Fibroblast of the conjunctiva (primary cell): ENCODE measurements at regions not wholly inside any gene's neighbourhood (a gene's known extent, or its start where the extent isn't known, plus 50 kb on each side); places are given as distances from the start of the nearest gene placed in this dataset.
"Not testable (repeated sequence)": the region's sequence is repeated elsewhere in the genome, so short reads cannot be mapped to it uniquely, and the experiment has no call there.

ENCODE experiments used
- DNase-seq: peaks from one replicate; pipeline ENCODE4 v3.0.0-alpha.2; 2010; ENCODE audit warnings: low read depth

DNA sequence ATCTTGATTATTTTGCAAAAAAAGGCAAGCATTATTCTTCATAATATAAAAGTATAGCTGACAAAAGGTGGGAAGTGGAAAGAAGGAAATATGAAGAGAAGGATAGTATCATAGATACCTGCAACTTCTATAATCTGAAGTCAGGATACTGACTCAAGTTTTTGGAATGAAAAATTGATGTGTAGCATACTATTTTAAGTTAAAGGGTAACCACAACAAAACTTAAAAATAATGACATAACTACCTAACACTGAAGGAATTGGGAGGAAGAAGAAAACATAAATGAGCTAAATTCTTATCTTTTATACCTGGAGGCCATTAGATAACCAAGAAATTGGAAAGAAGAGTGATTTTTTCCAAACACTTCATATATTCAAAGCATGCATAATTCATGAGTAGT is 51.8 kb upstream of the TLE1 start:
- no peak for DNase-seq

DNA sequence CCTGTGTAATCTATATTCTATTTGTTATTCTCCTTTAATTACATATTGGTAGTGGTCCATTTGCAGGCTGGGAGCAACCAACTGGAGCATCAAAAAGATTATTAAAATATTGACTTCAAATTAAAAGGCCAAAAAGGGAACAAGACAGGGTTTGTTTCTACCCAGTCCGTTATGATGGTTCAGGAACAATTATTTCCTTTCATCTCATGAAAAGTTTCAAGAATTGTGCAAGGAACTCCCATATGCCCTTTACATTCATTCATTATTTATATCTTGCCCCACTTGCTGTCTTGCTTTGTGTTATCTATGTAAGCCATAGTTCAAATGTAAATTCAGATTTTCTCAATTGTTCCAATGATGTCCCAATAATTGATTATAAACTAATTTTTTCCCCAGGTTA is 58.7 kb upstream of the TLE1 start:
- no peak for DNase-seq

DNA sequence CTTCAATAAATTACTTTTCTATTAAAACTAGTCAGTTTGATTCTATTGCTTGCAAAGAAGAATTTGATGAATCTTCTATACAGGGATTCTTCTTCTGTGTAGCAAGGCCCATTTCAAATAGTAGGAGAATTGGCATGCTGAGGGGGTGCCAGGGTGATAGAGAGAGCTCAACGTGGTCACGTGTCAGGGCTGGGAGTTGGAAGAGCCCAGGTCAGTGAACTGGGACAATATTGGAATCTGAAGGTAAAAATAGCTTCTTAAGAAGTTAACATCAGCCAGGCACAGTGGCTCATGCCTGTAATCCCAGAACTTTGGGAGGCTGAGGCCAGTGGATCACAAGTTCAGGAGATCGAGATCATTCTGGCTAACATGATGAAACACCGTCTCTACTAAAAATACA is 64.1 kb upstream of the TLE1 start:
- DNase-seq = no peak

GRCh38 chr9:81754245-81754644 is 64.9 kb upstream of the TLE1 start:
- DNase-seq = no peak

DNA sequence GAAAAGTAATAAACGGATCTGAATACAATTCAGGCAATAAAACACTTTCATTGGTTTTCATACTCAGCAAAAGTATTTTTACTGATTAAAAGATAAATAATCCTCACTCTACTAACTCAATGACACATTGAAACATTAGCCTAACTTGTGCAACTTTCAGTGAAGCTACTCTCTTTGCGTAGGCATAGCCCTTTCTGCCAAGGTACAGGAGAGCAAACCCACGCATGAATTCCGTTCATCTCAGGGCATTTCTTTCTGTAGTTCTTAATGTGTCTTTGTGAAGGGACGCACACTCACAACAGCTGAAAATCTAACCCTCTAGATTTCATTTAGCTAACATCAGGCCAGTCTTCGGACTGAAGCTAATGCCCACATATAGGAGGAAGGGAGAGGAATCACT is 66.4 kb upstream of the TLE1 start:
- DNase-seq = no peak

DNA sequence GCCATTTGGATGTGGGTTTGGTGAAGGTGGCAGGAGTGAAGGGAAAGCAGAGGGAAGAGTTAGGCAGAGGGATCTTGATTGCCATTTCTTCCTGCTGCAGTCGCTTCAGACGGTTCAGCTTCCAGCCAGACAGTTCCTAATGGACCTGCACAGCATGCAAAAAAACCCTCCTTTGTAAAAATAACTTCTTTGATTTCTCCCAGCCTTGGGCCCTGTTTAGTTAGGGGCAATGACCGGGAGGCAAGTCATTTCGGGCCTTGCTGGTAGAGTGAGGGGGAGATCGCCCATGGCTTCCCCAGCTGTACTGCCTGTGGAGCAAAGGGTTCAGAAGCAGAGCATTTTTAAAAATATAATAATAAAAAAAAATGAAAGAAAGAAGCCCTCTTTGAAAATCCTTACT is 67.2 kb upstream of the TLE1 start:
- DNase-seq = no peak

DNA sequence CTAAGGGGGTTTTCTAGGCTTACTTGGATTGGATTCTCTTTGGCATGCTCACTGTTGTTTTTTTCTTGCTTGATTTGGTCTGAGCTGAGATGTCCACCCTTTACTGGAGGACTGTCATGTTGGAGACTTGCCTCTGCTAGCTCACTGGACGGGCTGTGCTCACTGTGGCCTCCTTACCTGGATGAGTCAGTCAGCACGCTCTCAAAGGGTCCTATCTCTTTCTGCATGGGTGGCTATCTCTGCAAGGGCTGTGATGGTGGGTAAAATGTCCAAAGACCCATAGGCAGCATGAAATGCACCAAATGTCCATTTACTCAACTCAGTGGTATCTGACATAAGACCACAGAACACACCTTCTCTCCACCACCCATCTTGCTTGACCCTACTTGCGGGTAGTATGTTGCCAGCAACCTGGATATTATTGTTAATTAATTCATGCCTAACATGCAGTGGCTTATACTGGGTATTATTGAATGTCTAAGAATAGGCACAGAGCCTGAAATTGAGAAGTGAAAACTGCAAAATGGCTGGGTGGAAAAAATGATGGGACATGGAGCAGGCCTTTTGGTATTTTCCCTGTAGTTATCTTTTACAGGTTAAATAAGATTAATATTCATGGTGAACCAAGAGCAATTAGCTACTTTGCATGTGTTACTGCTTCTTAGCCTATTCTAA is 68.9 kb upstream of the TLE1 start:
- no peak for DNase-seq

- DNase-seq = peak; percentile 70
These were observed 70.4 kb upstream of the TLE1 start for GRCh38 chr9:81759680-81760215.

DNA sequence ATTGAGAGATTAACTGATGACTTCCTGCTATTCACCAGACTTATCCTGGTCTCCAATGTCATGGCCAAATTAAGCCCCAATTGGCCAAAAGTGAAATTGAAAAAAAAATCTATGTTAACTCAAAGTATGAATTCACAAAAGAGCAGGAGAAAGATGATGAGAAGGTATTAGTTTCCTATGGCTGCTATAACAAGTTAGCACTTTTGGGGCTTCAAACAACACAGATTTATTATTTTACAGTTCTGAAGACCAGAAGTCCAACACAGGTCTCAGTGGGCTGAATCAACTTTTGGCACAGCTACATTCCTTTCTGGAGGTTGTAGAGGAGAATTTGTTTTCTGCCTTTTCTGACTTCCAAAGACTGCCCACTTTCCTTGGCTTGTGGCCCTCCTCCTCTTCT is 78.6 kb upstream of the TLE1 start:
- no peak for DNase-seq

- no peak for DNase-seq
These were observed 82.2 kb upstream of the TLE1 start for GRCh38 chr9:81771571-81771970.

DNA sequence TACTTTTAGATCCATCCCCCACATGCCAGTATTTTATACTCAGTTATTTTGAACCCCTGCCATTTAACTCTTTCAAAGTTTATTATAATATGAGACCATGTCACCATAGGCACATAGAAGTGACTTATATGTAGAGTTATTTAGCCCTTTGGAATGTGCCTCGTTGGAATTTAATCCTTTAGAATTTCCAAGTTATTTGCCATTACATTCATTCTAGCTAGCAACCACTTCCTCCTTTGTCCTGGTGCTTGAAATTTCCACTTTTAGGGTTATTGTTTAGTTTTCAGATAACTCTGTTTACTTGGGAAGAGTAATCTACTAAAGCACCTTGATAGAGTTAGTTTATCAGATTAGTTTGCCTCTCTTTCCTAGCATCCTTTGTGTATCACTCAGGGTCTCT is 82.8 kb upstream of the TLE1 start:
- DNase-seq = no peak

DNA sequence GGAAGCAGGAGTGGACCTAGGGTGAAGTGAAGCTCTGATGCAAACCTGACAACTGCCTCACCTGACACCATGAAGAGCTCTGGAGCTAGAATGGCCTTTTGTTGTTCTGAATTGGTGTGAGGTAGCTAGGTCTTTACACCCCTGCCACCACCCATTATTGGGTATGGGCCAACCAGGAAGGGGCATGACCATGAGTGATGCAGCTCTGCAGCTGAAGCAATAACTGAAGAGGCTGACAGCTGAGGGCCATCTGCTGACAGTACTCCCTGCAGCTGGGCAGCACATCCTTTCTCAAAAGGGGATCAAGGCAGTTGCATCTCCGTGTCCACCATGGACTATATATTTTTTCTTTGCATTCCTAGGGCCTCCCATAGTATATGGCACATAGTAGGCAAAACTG is 87.0 kb upstream of the TLE1 start:
- DNase-seq = no peak

GRCh38 chr9:81776834-81777233 is 87.5 kb upstream of the TLE1 start:
- no peak for DNase-seq

DNA sequence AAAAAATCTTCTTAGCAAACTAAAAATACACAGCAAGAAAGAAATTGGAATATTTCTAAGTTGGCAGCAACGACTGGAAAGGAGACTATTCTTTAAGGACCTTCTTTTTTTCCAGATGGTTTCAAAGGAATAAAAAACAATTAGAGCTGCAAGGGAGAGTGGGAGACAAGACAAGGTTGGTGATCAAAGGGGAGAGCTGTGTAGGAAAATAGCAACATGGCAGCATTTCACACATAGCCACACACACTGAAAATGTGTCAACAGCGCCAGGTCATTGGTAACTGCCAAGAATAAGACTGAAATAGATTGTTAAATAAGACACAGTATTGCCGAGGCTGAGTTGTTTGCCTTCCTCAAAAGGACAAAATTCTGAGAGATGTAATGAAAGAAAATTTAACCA is 88.1 kb upstream of the TLE1 start:
- DNase-seq = no peak

- DNase-seq = no peak
These were observed 93.1 kb upstream of the TLE1 start for GRCh38 chr9:81782313-81782995.

DNA sequence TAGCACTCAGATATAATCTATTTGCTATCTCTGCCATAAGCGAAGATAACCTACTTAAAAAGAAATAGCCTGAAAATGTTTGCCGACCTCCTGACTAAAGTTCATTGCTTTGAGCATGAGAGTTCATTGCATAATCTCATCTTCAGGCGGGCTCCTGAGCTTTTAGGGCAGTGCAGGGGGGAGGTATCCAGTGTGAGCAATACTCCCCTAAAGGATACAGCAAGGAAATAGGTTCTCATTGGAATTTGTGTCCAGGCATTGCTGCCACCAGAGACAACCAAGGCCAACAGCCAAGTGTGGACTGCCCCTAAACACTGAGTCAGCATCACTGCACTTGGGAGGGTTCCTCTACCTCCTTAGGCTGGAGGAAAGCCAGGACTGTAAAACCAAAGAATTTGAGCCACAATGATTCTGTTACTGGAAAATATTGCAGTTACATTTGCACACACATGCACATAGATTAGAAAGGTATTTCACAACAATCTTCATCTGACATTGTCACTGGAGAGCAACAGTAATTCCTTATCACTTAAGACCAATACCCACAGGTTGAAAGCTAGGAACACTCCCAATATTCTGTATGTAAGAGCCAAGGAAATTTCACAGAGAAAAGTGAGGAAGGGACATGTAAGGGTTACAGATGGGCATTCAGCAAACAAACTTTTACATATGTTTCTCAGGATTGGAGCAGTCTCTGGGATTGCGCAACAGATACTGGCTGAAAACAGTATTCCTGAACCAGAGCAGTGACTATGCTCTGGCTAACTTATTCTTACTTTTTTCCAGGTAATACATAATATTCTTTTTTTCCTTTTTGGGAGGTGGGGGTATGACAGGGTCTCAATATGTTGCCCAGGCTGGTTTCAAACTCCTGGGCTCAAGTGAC is 98.6 kb upstream of the TLE1 start:
- peak; percentile 79 for DNase-seq

DNA sequence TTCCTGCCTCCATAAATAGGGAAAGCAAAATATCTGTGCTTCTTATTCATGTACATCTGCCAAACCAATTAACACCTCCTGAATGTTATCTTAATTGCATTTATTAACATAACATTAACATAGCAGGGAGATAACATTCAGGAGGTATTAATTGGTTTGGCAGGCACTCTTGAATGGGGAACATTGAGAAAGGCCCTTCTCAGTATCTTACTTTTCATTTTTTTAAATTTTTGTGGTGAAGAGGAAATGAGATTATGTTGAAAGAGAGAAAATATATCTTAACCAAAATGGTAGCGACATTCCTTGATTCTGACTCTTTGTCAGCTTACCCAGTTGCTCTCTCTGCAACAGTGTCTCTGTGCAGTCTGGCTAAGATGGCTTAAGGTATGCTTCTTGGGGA is 100.4 kb upstream of the TLE1 start:
- no peak for DNase-seq

DNA sequence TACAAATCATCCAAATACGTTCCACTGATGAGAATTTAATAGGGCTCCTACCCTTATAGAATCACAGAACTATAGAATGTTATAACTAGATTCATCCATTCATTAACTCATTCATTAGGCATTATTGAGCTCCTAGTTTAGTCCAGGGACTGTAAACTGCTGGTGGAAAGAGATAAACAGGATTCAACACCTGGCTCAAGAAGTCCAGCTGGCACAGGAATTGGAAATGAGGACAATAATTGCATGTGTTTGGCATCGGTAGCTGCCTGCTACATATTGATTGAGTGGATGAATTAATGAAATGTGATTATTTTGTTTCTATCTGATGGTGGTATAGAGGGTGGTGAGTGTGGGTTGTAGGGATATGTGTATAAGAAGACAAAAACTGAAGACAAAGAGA is 100.8 kb upstream of the TLE1 start:
- no peak for DNase-seq

DNA sequence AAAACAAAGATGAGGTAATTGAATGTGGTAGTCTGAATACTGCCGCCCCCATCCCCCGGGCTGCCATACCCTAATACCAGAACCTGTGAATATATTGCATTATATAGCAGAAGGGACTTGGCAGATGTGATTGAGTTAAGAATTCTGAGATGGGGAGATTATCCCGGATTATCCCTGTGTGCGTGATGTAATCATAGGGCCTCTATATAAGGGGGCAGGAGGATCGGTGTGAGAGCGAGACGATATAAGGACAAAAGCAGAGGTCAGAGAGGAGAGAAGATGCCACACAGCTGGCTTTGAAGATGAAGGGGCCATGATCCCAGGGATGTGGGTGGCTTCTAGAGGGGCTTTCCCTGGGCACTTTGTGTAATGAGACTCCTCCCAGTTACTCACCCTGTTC is 101.7 kb upstream of the TLE1 start:
- DNase-seq = no peak

- DNase-seq = no peak
These were observed 109.3 kb upstream of the TLE1 start for GRCh38 chr9:81798606-81799005.

DNA sequence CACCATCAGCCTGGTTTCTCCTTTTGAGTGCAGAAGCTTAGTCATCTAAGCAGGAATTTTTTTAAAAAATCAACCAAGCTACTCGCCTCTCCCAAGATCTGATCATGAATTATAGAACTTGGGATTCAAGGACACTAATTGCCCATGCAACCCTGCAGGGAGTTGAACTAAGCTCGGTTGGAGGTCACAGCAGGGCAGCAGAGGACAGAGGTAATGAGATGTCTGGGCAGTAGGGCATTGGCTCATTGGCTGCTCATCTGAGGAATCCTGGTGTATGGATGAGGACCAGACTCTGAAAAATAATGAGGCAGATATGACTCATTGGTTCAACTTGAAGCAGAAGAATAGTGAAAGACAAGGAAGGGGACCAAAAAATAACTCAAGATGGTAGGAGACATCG is 111.8 kb upstream of the TLE1 start:
- DNase-seq = no peak

- no peak for DNase-seq
These were observed 115.0 kb upstream of the TLE1 start for GRCh38 chr9:81804306-81804705.

DNA sequence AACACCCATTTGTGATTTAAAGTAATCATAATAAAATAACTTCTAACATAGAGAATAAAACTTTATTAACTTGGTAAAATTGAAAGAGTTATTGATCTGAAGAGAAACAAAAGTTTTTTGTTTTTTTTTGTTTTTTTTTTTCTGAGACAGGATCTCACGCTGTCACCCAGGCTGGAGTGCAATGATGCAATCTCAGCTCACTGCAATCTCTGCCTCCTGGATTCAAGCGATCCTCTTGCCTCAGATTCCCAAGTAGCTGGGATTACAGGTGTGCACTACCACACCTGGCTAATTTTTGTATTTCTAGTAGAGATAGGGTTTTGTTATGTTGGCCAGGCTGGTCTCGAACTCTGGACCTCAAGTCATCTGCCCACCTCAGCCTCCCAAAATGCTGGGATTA is 116.5 kb upstream of the SPATA31D4 start:
- DNase-seq = not testable (repeated sequence)
